ENCODE measurements at regions not wholly inside any gene's neighbourhood (a gene's known extent, or its start where the extent isn't known, plus 50 kb on each side); places are given as distances from the start of the nearest gene placed in this dataset.

GRCh38 chr5:3684771-3685354, 89.2 kb downstream of the IRX1 start:
- Histone ChIP-seq H3K27me3 (ENCODE audit: control insufficient read depth in 1 of 2, insufficient read depth in 2 of 2, low read length in 2 of 2) (no peaks in the 10 kb centered on the region), H3K9ac (ENCODE audit: low read length) (no peak overlapping the region), H3K27ac (ENCODE audit: low read depth, low read length) (no peak overlapping the region), H3K4me1 (ENCODE audit: insufficient read depth, low read length) (no peaks in the 10 kb centered on the region), H3K9me3 (ENCODE audit: low read length) (no peaks in the 10 kb centered on the region), H3K4me3 (ENCODE audit: low read depth in 1 of 2, low read length in 2 of 2) (no peak overlapping the region), H3K36me3 (ENCODE audit: insufficient read depth, low read length) (no peaks in the 10 kb centered on the region)

- Histone ChIP-seq H3K4me3 (ENCODE audit: low read depth in 1 of 2, low read length in 2 of 2) (no peak overlapping the region), H3K27ac (ENCODE audit: low read depth, low read length) (no peak overlapping the region), H3K27me3 (ENCODE audit: control insufficient read depth in 1 of 2, insufficient read depth in 2 of 2, low read length in 2 of 2) (no peaks in the 10 kb centered on the region), H3K4me1 (ENCODE audit: insufficient read depth, low read length) (no peaks in the 10 kb centered on the region), H3K9ac (ENCODE audit: low read length) (no peak overlapping the region), H3K9me3 (ENCODE audit: low read length) (no peaks in the 10 kb centered on the region), H3K36me3 (ENCODE audit: insufficient read depth, low read length) (no peaks in the 10 kb centered on the region)
These were observed 99.2 kb downstream of the IRX1 start for GRCh38 chr5:3694819-3695218.

- Histone ChIP-seq H3K9ac (ENCODE audit: low read length) (no peak overlapping the region), H3K9me3 (ENCODE audit: low read length) (no peaks in the 10 kb centered on the region), H3K4me3 (ENCODE audit: low read depth in 1 of 2, low read length in 2 of 2) (no peak overlapping the region), H3K36me3 (ENCODE audit: insufficient read depth, low read length) (no peaks in the 10 kb centered on the region), H3K27me3 (ENCODE audit: control insufficient read depth in 1 of 2, insufficient read depth in 2 of 2, low read length in 2 of 2) (no peaks in the 10 kb centered on the region), H3K4me1 (ENCODE audit: insufficient read depth, low read length) (no peaks in the 10 kb centered on the region), H3K27ac (ENCODE audit: low read depth, low read length) (no peak overlapping the region)
These were observed 100.2 kb downstream of the IRX1 start for GRCh38 chr5:3695818-3696217.

DNA sequence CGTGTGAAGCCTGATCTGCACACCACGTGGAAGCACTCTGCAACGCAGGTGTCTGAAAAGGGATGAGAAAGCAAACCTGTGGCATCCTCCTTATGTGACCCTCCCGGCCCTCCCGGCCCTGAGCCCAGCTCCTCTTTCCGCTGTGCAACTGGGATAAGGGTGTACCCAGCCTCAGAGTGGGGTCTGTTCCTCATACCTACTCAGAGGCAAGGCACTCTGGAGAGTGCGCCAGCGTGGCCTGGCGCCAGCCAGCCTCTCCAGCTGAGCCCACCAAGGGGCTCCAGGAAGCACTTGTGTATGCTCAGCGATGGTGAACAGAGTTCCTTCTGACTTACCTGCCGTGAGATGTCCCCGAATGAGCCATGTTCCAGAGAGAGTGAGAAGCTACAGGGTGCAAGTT, 102.8 kb downstream of the IRX1 start:
- Histone ChIP-seq H3K9ac (ENCODE audit: low read length) (no peak overlapping the region), H3K4me1 (ENCODE audit: insufficient read depth, low read length) (no peaks in the 10 kb centered on the region), H3K9me3 (ENCODE audit: low read length) (no peaks in the 10 kb centered on the region), H3K27me3 (ENCODE audit: control insufficient read depth in 1 of 2, insufficient read depth in 2 of 2, low read length in 2 of 2) (no peaks in the 10 kb centered on the region), H3K4me3 (ENCODE audit: low read depth in 1 of 2, low read length in 2 of 2) (no peak overlapping the region), H3K36me3 (ENCODE audit: insufficient read depth, low read length) (no peaks in the 10 kb centered on the region), H3K27ac (ENCODE audit: low read depth, low read length) (no peak overlapping the region)

GRCh38 chr5:3701694-3702093, 106.1 kb downstream of the IRX1 start:
- no peaks in the 10 kb centered on the region for H3K36me3 ChIP-seq (ENCODE audit: insufficient read depth, low read length)
- H3K27ac ChIP-seq (ENCODE audit: low read depth, low read length): no peak overlapping the region
- H3K4me3 ChIP-seq (ENCODE audit: low read depth in 1 of 2, low read length in 2 of 2): no peak overlapping the region
- H3K9ac ChIP-seq (ENCODE audit: low read length): no peak overlapping the region
- no peaks in the 10 kb centered on the region for H3K9me3 ChIP-seq (ENCODE audit: low read length)
- H3K27me3 ChIP-seq (ENCODE audit: control insufficient read depth in 1 of 2, insufficient read depth in 2 of 2, low read length in 2 of 2): no peaks in the 10 kb centered on the region
- no peaks in the 10 kb centered on the region for H3K4me1 ChIP-seq (ENCODE audit: insufficient read depth, low read length)

GRCh38 chr5:3704661-3705060, 109.0 kb downstream of the IRX1 start:
- no peaks in the 10 kb centered on the region for H3K27me3 ChIP-seq (ENCODE audit: control insufficient read depth in 1 of 2, insufficient read depth in 2 of 2, low read length in 2 of 2)
- no peak overlapping the region for H3K4me3 ChIP-seq (ENCODE audit: low read depth in 1 of 2, low read length in 2 of 2)
- H3K9ac ChIP-seq (ENCODE audit: low read length): no peak overlapping the region
- no peak overlapping the region for H3K27ac ChIP-seq (ENCODE audit: low read depth, low read length)
- H3K36me3 ChIP-seq (ENCODE audit: insufficient read depth, low read length): no peaks in the 10 kb centered on the region
- no peaks in the 10 kb centered on the region for H3K9me3 ChIP-seq (ENCODE audit: low read length)
- H3K4me1 ChIP-seq (ENCODE audit: insufficient read depth, low read length): no peaks in the 10 kb centered on the region

DNA sequence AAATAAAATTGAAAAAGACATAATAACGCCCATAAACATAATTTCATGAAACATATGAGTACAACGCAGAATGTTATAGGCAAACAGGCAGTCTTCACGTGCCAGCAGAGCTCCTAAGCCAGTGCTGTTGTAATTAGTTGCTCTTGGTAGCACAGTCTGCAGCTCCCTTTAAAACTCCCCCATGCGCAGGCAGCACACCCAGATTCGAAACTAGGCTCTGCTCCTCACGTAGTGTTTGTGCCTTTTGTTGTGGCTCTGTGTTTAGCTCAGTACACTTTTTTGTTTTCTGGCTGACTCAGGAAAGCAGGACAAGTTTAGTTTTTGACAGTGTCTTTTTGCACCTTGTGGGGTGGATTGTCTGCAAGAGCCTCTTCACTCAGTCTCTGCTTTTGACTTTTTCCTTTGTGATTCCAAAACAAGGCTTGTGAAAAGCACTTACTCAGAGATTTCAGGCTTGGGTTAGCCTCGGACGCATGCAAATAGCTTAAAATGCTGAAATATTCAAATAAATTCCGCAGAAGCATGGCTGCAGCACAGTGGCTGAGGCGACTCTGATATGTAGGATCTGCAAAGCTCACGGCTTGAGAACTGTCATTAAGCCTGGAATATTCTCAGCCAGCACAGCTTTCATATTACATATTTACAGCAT, 113.6 kb downstream of the IRX1 start:
- no peaks in the 10 kb centered on the region for H3K4me1 ChIP-seq (ENCODE audit: insufficient read depth, low read length)
- H3K36me3 ChIP-seq (ENCODE audit: insufficient read depth, low read length): no peaks in the 10 kb centered on the region
- no peaks in the 10 kb centered on the region for H3K27me3 ChIP-seq (ENCODE audit: control insufficient read depth in 1 of 2, insufficient read depth in 2 of 2, low read length in 2 of 2)
- no peaks in the 10 kb centered on the region for H3K9me3 ChIP-seq (ENCODE audit: low read length)
- no peak overlapping the region for H3K4me3 ChIP-seq (ENCODE audit: low read depth in 1 of 2, low read length in 2 of 2)
- H3K27ac ChIP-seq (ENCODE audit: low read depth, low read length): no peak overlapping the region
- H3K9ac ChIP-seq (ENCODE audit: low read length): no peak overlapping the region

- Histone ChIP-seq H3K4me1 (ENCODE audit: insufficient read depth, low read length) (no peaks in the 10 kb centered on the region), H3K36me3 (ENCODE audit: insufficient read depth, low read length) (no peaks in the 10 kb centered on the region), H3K9me3 (ENCODE audit: low read length) (no peaks in the 10 kb centered on the region), H3K27me3 (ENCODE audit: control insufficient read depth in 1 of 2, insufficient read depth in 2 of 2, low read length in 2 of 2) (no peaks in the 10 kb centered on the region), H3K4me3 (ENCODE audit: low read depth in 1 of 2, low read length in 2 of 2) (no peak overlapping the region), H3K9ac (ENCODE audit: low read length) (no peak overlapping the region), H3K27ac (ENCODE audit: low read depth, low read length) (no peak overlapping the region)
These were observed 114.2 kb downstream of the IRX1 start for GRCh38 chr5:3709717-3710348.

DNA sequence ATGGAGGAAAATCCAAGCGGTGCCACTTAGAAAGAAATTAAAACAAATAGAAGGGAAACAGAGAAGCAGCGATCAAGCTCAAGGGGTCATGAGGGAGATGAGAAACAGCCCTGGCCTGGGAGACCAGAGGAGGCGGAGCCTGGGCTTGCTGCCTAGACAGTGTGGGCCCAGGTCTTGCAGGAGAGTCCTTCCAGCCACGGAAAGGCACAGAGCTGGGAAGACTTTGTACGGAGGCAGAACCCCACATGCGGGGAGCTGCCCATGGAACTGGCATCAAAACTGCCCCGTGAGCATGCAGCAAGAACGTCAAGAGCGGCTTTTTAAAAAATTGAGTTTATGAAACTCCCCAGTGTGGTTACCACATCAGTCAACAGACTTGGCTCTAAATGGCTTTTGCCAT, 119.4 kb downstream of the IRX1 start:
- no peaks in the 10 kb centered on the region for H3K9me3 ChIP-seq (ENCODE audit: low read length)
- H3K36me3 ChIP-seq (ENCODE audit: insufficient read depth, low read length): no peaks in the 10 kb centered on the region
- H3K27me3 ChIP-seq (ENCODE audit: control insufficient read depth in 1 of 2, insufficient read depth in 2 of 2, low read length in 2 of 2): no peaks in the 10 kb centered on the region
- H3K9ac ChIP-seq (ENCODE audit: low read length): no peak overlapping the region
- no peak overlapping the region for H3K4me3 ChIP-seq (ENCODE audit: low read depth in 1 of 2, low read length in 2 of 2)
- H3K27ac ChIP-seq (ENCODE audit: low read depth, low read length): no peak overlapping the region
- H3K4me1 ChIP-seq (ENCODE audit: insufficient read depth, low read length): no peaks in the 10 kb centered on the region

DNA sequence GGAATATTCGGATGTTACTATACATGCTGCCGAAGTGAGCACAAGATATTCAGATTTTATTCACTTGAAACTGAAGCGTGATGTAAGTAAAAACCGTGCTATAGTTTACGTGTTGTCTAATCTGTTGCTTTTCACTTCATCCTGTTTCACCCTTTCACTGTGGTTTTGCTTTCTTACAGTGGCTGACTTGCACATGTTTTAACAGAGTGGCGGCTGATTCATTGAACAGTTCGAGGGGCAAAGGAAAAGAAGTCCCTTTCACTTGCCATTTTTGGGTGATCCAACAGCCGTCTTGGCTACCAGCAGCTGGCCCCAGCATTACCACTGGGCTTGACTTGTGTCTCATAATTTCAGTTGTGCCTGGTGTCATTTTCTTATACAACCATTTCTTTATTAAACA, 134.0 kb downstream of the IRX1 start:
- H3K9ac ChIP-seq (ENCODE audit: low read length): no peak overlapping the region
- no peak overlapping the region for H3K4me3 ChIP-seq (ENCODE audit: low read depth in 1 of 2, low read length in 2 of 2)
- no peaks in the 10 kb centered on the region for H3K36me3 ChIP-seq (ENCODE audit: insufficient read depth, low read length)
- H3K9me3 ChIP-seq (ENCODE audit: low read length): no peaks in the 10 kb centered on the region
- H3K27ac ChIP-seq (ENCODE audit: low read depth, low read length): no peak overlapping the region
- no peaks in the 10 kb centered on the region for H3K4me1 ChIP-seq (ENCODE audit: insufficient read depth, low read length)
- H3K27me3 ChIP-seq (ENCODE audit: control insufficient read depth in 1 of 2, insufficient read depth in 2 of 2, low read length in 2 of 2): no peaks in the 10 kb centered on the region

DNA sequence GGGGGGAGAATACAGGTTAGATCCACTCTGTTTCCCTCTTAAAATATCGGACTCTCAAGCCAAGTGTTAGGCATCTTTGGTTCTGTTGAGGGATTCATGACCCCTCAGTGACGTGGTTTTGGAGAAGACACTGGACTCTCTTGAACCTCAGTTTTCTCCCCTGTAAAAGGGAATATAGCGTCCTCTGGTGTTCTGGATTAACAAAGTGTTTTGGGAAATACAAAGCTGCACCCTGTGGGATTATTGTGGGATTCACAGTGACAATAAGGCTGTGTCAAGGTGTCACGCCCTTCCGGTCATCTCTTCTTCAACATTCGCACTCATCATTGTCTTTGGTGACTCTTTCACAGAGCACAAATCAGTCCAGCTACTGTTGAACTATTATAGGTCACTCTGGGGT, 139.0 kb downstream of the IRX1 start:
- Histone ChIP-seq H3K36me3 (ENCODE audit: insufficient read depth, low read length) (no peaks in the 10 kb centered on the region), H3K27me3 (ENCODE audit: control insufficient read depth in 1 of 2, insufficient read depth in 2 of 2, low read length in 2 of 2) (no peaks in the 10 kb centered on the region), H3K4me1 (ENCODE audit: insufficient read depth, low read length) (no peaks in the 10 kb centered on the region), H3K27ac (ENCODE audit: low read depth, low read length) (no peak overlapping the region), H3K9ac (ENCODE audit: low read length) (no peak overlapping the region), H3K9me3 (ENCODE audit: low read length) (no peaks in the 10 kb centered on the region), H3K4me3 (ENCODE audit: low read depth in 1 of 2, low read length in 2 of 2) (no peak overlapping the region)

DNA sequence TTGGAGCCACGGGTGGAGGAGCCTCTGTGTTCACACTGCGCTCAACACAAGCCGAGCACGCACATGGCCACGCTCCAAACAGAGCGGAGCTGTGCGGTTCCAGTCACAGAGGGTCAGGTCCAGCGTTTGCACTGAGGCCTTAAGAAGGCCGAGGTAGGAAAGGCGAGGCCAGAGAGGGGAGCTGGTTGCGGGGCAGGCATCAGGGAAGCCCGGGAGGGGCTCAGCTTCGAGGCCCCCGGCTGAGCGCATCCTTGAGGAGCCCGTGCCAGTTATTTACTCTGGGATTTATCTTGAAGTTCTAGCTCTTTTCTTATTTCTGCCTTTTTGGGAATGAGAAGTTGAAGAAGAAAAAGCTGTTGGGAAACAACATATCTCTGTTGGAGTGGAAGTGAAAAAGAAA, 140.8 kb downstream of the IRX1 start:
- H3K27ac ChIP-seq (ENCODE audit: low read depth, low read length): no peak overlapping the region
- no peaks in the 10 kb centered on the region for H3K9me3 ChIP-seq (ENCODE audit: low read length)
- no peaks in the 10 kb centered on the region for H3K4me1 ChIP-seq (ENCODE audit: insufficient read depth, low read length)
- no peaks in the 10 kb centered on the region for H3K36me3 ChIP-seq (ENCODE audit: insufficient read depth, low read length)
- H3K4me3 ChIP-seq (ENCODE audit: low read depth in 1 of 2, low read length in 2 of 2): no peak overlapping the region
- no peak overlapping the region for H3K9ac ChIP-seq (ENCODE audit: low read length)
- no peaks in the 10 kb centered on the region for H3K27me3 ChIP-seq (ENCODE audit: control insufficient read depth in 1 of 2, insufficient read depth in 2 of 2, low read length in 2 of 2)

Measured in muscle layer of colon (tissue), 2 donors.